ENCODE measurements at regions not wholly inside any gene's neighbourhood (a gene's known extent, or its start where the extent isn't known, plus 50 kb on each side); places are given as distances from the start of the nearest gene placed in this dataset.

GRCh38 chr9:82129708-82130107 is 141.1 kb downstream of the SPATA31D1 start:
- TF ChIP-seq CTCF (IDR thresholded peaks at IDR 0.05; ENCODE audit: borderline replicate concordance, extremely low read depth, low read length, poor library complexity, severe bottlenecking): no peak
- no peak for TF ChIP-seq EZH2 (IDR thresholded peaks at IDR 0.05; ENCODE audit: borderline replicate concordance, low read depth, low read length, severe bottlenecking)
